ENCODE measurements at regions not wholly inside any gene's neighbourhood (a gene's known extent, or its start where the extent isn't known, plus 50 kb on each side); places are given as distances from the start of the nearest gene placed in this dataset.

- Histone ChIP-seq H3K4me1 (ENCODE audit: control insufficient read depth, insufficient read depth, low read length) (no peaks in the 10 kb centered on the region), H3K27ac (ENCODE audit: low read length) (no peak overlapping the region), H3K36me3 (ENCODE audit: control insufficient read depth, insufficient read depth, low read length) (no peaks in the 10 kb centered on the region), H3K9me3 (ENCODE audit: control insufficient read depth, insufficient read depth, low read depth, low read length) (no peaks in the 10 kb centered on the region), H3K4me3 (ENCODE audit: low read depth in 2 of 2, low read length in 2 of 2) (no peak overlapping the region), H3K27me3 (ENCODE audit: control insufficient read depth, insufficient read depth, low read length) (no peaks in the 10 kb centered on the region)
- DNase-seq (ENCODE audit: low read depth, low spot score): no peak
- POLR2A ChIA-PET: no interaction called here
- in situ Hi-C loops (cut with HindIII; ENCODE audit: low pct_unique_long_range_greater_than_20kb, low sequenced_read_pairs): no loop called here
- BruUV-seq (replicated peaks): no TSS peak
- intact Hi-C loops (cut with micrococcal nuclease; ENCODE audit: unreplicated experiment): no loop called here
- CTCF ChIA-PET: no interaction called here
- no peak for TF ChIP-seq REST (IDR thresholded peaks at IDR 0.05; ENCODE audit: insufficient read depth in 1 of 2, low read depth in 2 of 2, low read length in 1 of 2)
- TF ChIP-seq SIN3A (IDR thresholded peaks at IDR 0.05; ENCODE audit: borderline replicate concordance, insufficient read depth, low read depth, low read length): no peak
- TF ChIP-seq TCF7L2 (IDR thresholded peaks at IDR 0.05; ENCODE audit: low read depth, low read length): no peak
- TF ChIP-seq CTCF (IDR thresholded peaks at IDR 0.05): no peak
- no peak for TF ChIP-seq POLR2AphosphoS5 (IDR thresholded peaks at IDR 0.05; ENCODE audit: low read depth, low read length)
- no peak for ATAC-seq
Observed at GRCh38 chr1:80053613-80054012, 1047.1 kb upstream of the ADGRL4 start.

GRCh38 chr1:80050523-80050922 lies 1044.0 kb upstream of the ADGRL4 start:
- no peak for ATAC-seq

GRCh38 chr1:80050085-80050484 lies 1043.6 kb upstream of the ADGRL4 start:
- no peaks in the 10 kb centered on the region for H3K36me3 ChIP-seq (ENCODE audit: control insufficient read depth, insufficient read depth, low read length)
- ATAC-seq: no peak
- BruUV-seq (replicated peaks): no TSS peak
- ChIA-PET CTCF (no interaction called here), POLR2A (no interaction called here)
- no peak for DNase-seq (ENCODE audit: low read depth, low spot score)
- in situ Hi-C loops (cut with HindIII; ENCODE audit: low pct_unique_long_range_greater_than_20kb, low sequenced_read_pairs): no loop called here
- intact Hi-C loops (cut with micrococcal nuclease; ENCODE audit: unreplicated experiment): no loop called here
- no peaks in the 10 kb centered on the region for H3K4me1 ChIP-seq (ENCODE audit: control insufficient read depth, insufficient read depth, low read length)
- no peaks in the 10 kb centered on the region for H3K9me3 ChIP-seq (ENCODE audit: control insufficient read depth, insufficient read depth, low read depth, low read length)
- TF ChIP-seq REST (IDR thresholded peaks at IDR 0.05; ENCODE audit: insufficient read depth in 1 of 2, low read depth in 2 of 2, low read length in 1 of 2): no peak
- no peak for TF ChIP-seq TCF7L2 (IDR thresholded peaks at IDR 0.05; ENCODE audit: low read depth, low read length)
- no peak for TF ChIP-seq SIN3A (IDR thresholded peaks at IDR 0.05; ENCODE audit: borderline replicate concordance, insufficient read depth, low read depth, low read length)
- no peak for TF ChIP-seq CTCF (IDR thresholded peaks at IDR 0.05)
- no peak for TF ChIP-seq POLR2AphosphoS5 (IDR thresholded peaks at IDR 0.05; ENCODE audit: low read depth, low read length)
- H3K27me3 ChIP-seq (ENCODE audit: control insufficient read depth, insufficient read depth, low read length): no peaks in the 10 kb centered on the region
- no peak overlapping the region for H3K4me3 ChIP-seq (ENCODE audit: low read depth in 2 of 2, low read length in 2 of 2)
- H3K27ac ChIP-seq (ENCODE audit: low read length): no peak overlapping the region

More at GRCh38 chr1:80050523-80050922, 1044.0 kb upstream of the ADGRL4 start:
- CTCF ChIA-PET: no interaction called here
- H3K36me3 ChIP-seq (ENCODE audit: control insufficient read depth, insufficient read depth, low read length): no peaks in the 10 kb centered on the region
- POLR2A ChIA-PET: no interaction called here
- no peaks in the 10 kb centered on the region for H3K9me3 ChIP-seq (ENCODE audit: control insufficient read depth, insufficient read depth, low read depth, low read length)
- H3K4me3 ChIP-seq (ENCODE audit: low read depth in 2 of 2, low read length in 2 of 2): no peak overlapping the region
- DNase-seq (ENCODE audit: low read depth, low spot score): no peak
- H3K4me1 ChIP-seq (ENCODE audit: control insufficient read depth, insufficient read depth, low read length): no peaks in the 10 kb centered on the region
- H3K27me3 ChIP-seq (ENCODE audit: control insufficient read depth, insufficient read depth, low read length): no peaks in the 10 kb centered on the region
- no peak for TF ChIP-seq POLR2AphosphoS5 (IDR thresholded peaks at IDR 0.05; ENCODE audit: low read depth, low read length)
- in situ Hi-C loops (cut with HindIII; ENCODE audit: low pct_unique_long_range_greater_than_20kb, low sequenced_read_pairs): no loop called here
- no TSS peak for BruUV-seq (replicated peaks)
- intact Hi-C loops (cut with micrococcal nuclease; ENCODE audit: unreplicated experiment): no loop called here
- H3K27ac ChIP-seq (ENCODE audit: low read length): no peak overlapping the region

Measured in Panc1 (cell line).